Raji (cell line): ENCODE measurements at regions not wholly inside any gene's neighbourhood (a gene's known extent, or its start where the extent isn't known, plus 50 kb on each side); places are given as distances from the start of the nearest gene placed in this dataset.

Experiments used
- POLR2A ChIP-seq: IDR thresholded peaks from 2 replicates; pipeline ENCODE4 v1.6.1; 2011; ENCODE audit warnings: low read depth, low read length, control low read depth; ENCODE audit not compliant: insufficient read depth

- TF ChIP-seq POLR2A = no peak
These were observed 780.6 kb downstream of the BRINP3 start for GRCh38 chr1:189697113-189697512.

- TF ChIP-seq POLR2A = no peak
These were observed 776.1 kb downstream of the BRINP3 start for GRCh38 chr1:189701606-189702005.

- no peak for TF ChIP-seq POLR2A
These were observed 771.1 kb downstream of the BRINP3 start for GRCh38 chr1:189706594-189706993.

GRCh38 chr1:189708674-189709073 lies 769.0 kb downstream of the BRINP3 start:
- TF ChIP-seq POLR2A = no peak

GRCh38 chr1:189726806-189727205 lies 750.9 kb downstream of the BRINP3 start:
- no peak for TF ChIP-seq POLR2A

GRCh38 chr1:189751311-189751710 lies 726.4 kb downstream of the BRINP3 start:
- TF ChIP-seq POLR2A = no peak

GRCh38 chr1:189752461-189752995 lies 725.1 kb downstream of the BRINP3 start:
- no peak for TF ChIP-seq POLR2A

- TF ChIP-seq POLR2A = no peak
These were observed 713.0 kb downstream of the BRINP3 start for GRCh38 chr1:189764391-189765320.

- no peak for TF ChIP-seq POLR2A
These were observed 708.2 kb downstream of the BRINP3 start for GRCh38 chr1:189769448-189769847.

- no peak for TF ChIP-seq POLR2A
These were observed 702.9 kb downstream of the BRINP3 start for GRCh38 chr1:189774721-189775287.

GRCh38 chr1:189775343-189775742 lies 702.3 kb downstream of the BRINP3 start:
- TF ChIP-seq POLR2A = no peak

- no peak for TF ChIP-seq POLR2A
These were observed 698.6 kb downstream of the BRINP3 start for GRCh38 chr1:189779034-189779433.

GRCh38 chr1:189782295-189782694 lies 695.4 kb downstream of the BRINP3 start:
- TF ChIP-seq POLR2A = no peak

- TF ChIP-seq POLR2A = no peak
These were observed 694.2 kb downstream of the BRINP3 start for GRCh38 chr1:189783456-189783855.

- no peak for TF ChIP-seq POLR2A
These were observed 690.9 kb downstream of the BRINP3 start for GRCh38 chr1:189786761-189787160.

GRCh38 chr1:189787201-189787600 lies 690.5 kb downstream of the BRINP3 start:
- no peak for TF ChIP-seq POLR2A

- no peak for TF ChIP-seq POLR2A
These were observed 687.3 kb downstream of the BRINP3 start for GRCh38 chr1:189790335-189790734.

GRCh38 chr1:189803364-189803763 lies 674.3 kb downstream of the BRINP3 start:
- no peak for TF ChIP-seq POLR2A
